Heart left ventricle (tissue), 13 donors: ENCODE measurements at regions not wholly inside any gene's neighbourhood (a gene's known extent, or its start where the extent isn't known, plus 50 kb on each side); places are given as distances from the start of the nearest gene placed in this dataset.

Experiments used
- CTCF ChIP-seq, 12 donors: fragments of 200-600 bp; sonication (generic) in 4 of 12; IDR thresholded peaks; one replicate each; pipeline versions ENCODE4 v1.5.0 to v1.8.0; 2018 to 2022; ENCODE audit warnings: antibody characterized with exemption in 12 of 12, mild to moderate bottlenecking in 5 of 12
- POLR2A ChIP-seq, 2 donors: fragments of 450-650 bp; IDR thresholded peaks; one replicate each; pipeline ENCODE4 v1.6.1; 2017; ENCODE audit warnings: antibody characterized with exemption in 2 of 2, mild to moderate bottlenecking in 2 of 2, moderate library complexity in 2 of 2
- donor health status: ischemic (EF 13 %, LVEDD 7.1; RV severe dilation, severe dysfunction).
- donor health status: DM: no; HTN: yes; CAD: no.
- donor health status: DM: no; HTN: no; CAD: no.
- donor health status: ischemic (EF 25% LVEDD 6.9; RV normal size, moderate dysfunction).
- donor health status: ischemic (EF 25% LVEDD 5.7; RV mildly dilated, moderate dysfunction).
- donor health status: ischemic (EF 35%, LVEDD 5.7; RV mildly dilated, moderate dysfunction).
- donor health status: nonischemic (EF 11% LVEDD 7.7; RV severe dilation, severe dysfunction).
- donor health status: DM: yes; HTN: yes; CAD: no.
- donor health status: PGD.
- donor health status: ischemic (EF 29% LVEDD 5.4; RV normal size, mild dysfunction).
- donor health status: nonischemic (EF 23%, LVEDD 6.1; RV moderate dilation, normal function).

- no peak for TF ChIP-seq CTCF (IDR thresholded peaks at IDR 0.05)
- no peak for TF ChIP-seq POLR2A (IDR thresholded peaks at IDR 0.05)
Measured at GRCh38 chr10:63896992-63897391, 375.8 kb downstream of the REEP3 start.
